H9 (cell line): ENCODE measurements at regions not wholly inside any gene's neighbourhood (a gene's known extent, or its start where the extent isn't known, plus 50 kb on each side); places are given as distances from the start of the nearest gene placed in this dataset.

Experiments used
- DNase-seq: peaks from one replicate; pipeline ENCODE4 v3.0.0-alpha.2; 2017
- H2AFZ ChIP-seq: one replicate; pipeline ENCODE4 v1.6.1; 2013; ENCODE audit warnings: mild to moderate bottlenecking, low read length, control low read depth, moderate library complexity
- H2AK5ac ChIP-seq: 2 replicates; pipeline ENCODE4 v1.6.1; 2013; ENCODE audit warnings: low read length, control low read depth, mixed read lengths; ENCODE audit not compliant: insufficient read length
- H2BK120ac ChIP-seq: one replicate; pipeline ENCODE4 v1.6.1; 2013; ENCODE audit warnings: low read depth, mild to moderate bottlenecking, low read length, control low read depth, inconsistent platforms; ENCODE audit not compliant: poor library complexity, severe bottlenecking
- H2BK12ac ChIP-seq: 2 replicates; pipeline ENCODE4 v1.6.1; 2013; ENCODE audit warnings: low read length, control low read depth, mixed read lengths, low read depth; ENCODE audit not compliant: insufficient read length
- H2BK15ac ChIP-seq: 2 replicates; pipeline ENCODE4 v1.6.1; 2013; ENCODE audit warnings: low read depth, low read length, control low read depth
- H2BK20ac ChIP-seq: one replicate; pipeline ENCODE4 v1.6.1; 2013; ENCODE audit warnings: low read depth, mild to moderate bottlenecking, low read length, control low read depth, inconsistent platforms; ENCODE audit not compliant: poor library complexity, severe bottlenecking
- H2BK5ac ChIP-seq: 2 replicates; pipeline ENCODE4 v1.6.1; 2013; ENCODE audit warnings: low read length, control low read depth, mixed read lengths; ENCODE audit not compliant: insufficient read length
- H3K14ac ChIP-seq: 2 replicates; pipeline ENCODE4 v1.6.1; 2013; ENCODE audit warnings: low read length, control low read depth; ENCODE audit not compliant: insufficient read depth
- H3K18ac ChIP-seq: 2 replicates; pipeline ENCODE4 v1.6.1; 2013; ENCODE audit warnings: low read depth, mild to moderate bottlenecking, mixed read lengths, low read length, control low read depth; ENCODE audit not compliant: insufficient read length
- H3K23ac ChIP-seq: 2 replicates; pipeline ENCODE4 v1.6.1; 2013; ENCODE audit warnings: low read length, control low read depth, mixed read lengths, low read depth; ENCODE audit not compliant: insufficient read length
- H3K23me2 ChIP-seq: 2 replicates; pipeline ENCODE4 v1.6.1; 2013; ENCODE audit warnings: low read depth, mild to moderate bottlenecking, mixed read lengths, low read length, control low read depth; ENCODE audit not compliant: insufficient read length, poor library complexity, severe bottlenecking
- H3K27ac ChIP-seq: 2 replicates; pipeline ENCODE4 v1.5.1; 2013; ENCODE audit warnings: low read length, control low read depth, mixed read lengths, low read depth; ENCODE audit not compliant: insufficient read length
- H3K27me3 ChIP-seq: 2 replicates; pipeline ENCODE4 v1.6.1; 2013; ENCODE audit warnings: low read length, control low read depth, inconsistent platforms; ENCODE audit not compliant: insufficient read depth
- H3K4ac ChIP-seq: 2 replicates; pipeline ENCODE4 v1.6.1; 2013; ENCODE audit warnings: low read depth, mild to moderate bottlenecking, control low read depth, inconsistent platforms, low read length, moderate library complexity
- H3K4me1 ChIP-seq: 2 replicates; pipeline ENCODE4 v1.6.1; 2013; ENCODE audit warnings: low read length, control low read depth, inconsistent platforms; ENCODE audit not compliant: insufficient read depth
- H3K4me2 ChIP-seq: 2 replicates; pipeline ENCODE4 v1.6.1; 2013; ENCODE audit warnings: low read length, control low read depth, mixed read lengths; ENCODE audit not compliant: insufficient read length, insufficient read depth
- H3K56ac ChIP-seq: 2 replicates; pipeline ENCODE4 v1.6.1; 2013; ENCODE audit warnings: low read depth, mild to moderate bottlenecking, mixed read lengths, low read length, control low read depth; ENCODE audit not compliant: insufficient read length
- H3K79me1 ChIP-seq: 2 replicates; pipeline ENCODE4 v1.6.1; 2013; ENCODE audit warnings: low read depth, mild to moderate bottlenecking, moderate library complexity, low read length, control low read depth, inconsistent platforms; ENCODE audit not compliant: insufficient read depth, poor library complexity, severe bottlenecking
- H3K79me2 ChIP-seq: 2 replicates; pipeline ENCODE4 v1.6.1; 2013; ENCODE audit warnings: low read length, control low read depth, inconsistent platforms; ENCODE audit not compliant: insufficient read depth
- H3K9ac ChIP-seq: 2 replicates; pipeline ENCODE4 v1.6.1; 2013; ENCODE audit warnings: low read length, control low read depth, mixed read lengths; ENCODE audit not compliant: insufficient read length; ENCODE audit errors: extremely low read depth
- H3K9me3 ChIP-seq: one replicate; pipeline ENCODE4 v1.6.1; 2013; ENCODE audit warnings: low read depth, low read length, inconsistent platforms; ENCODE audit not compliant: control insufficient read depth
- H3T11ph ChIP-seq: one replicate; pipeline ENCODE4 v1.6.1; 2013; ENCODE audit warnings: mild to moderate bottlenecking, low read length, control low read depth, inconsistent platforms
- H4K20me1 ChIP-seq: one replicate; pipeline ENCODE4 v1.6.1; 2013; ENCODE audit not compliant: control insufficient read depth, insufficient read length, insufficient read depth
- H4K5ac ChIP-seq: 2 replicates; pipeline ENCODE4 v1.6.1; 2013; ENCODE audit warnings: low read depth, mild to moderate bottlenecking, mixed read lengths, low read length, control low read depth; ENCODE audit not compliant: insufficient read length
- H4K8ac ChIP-seq: replicated peaks from 2 replicates; pipeline ENCODE4 v1.6.1; 2013; ENCODE audit warnings: low read length, control low read depth, mixed read lengths, low read depth; ENCODE audit not compliant: insufficient read length
- H4K91ac ChIP-seq: 2 replicates; pipeline ENCODE4 v1.6.1; 2013; ENCODE audit warnings: low read depth, mild to moderate bottlenecking, moderate library complexity, mixed read lengths, low read length, control low read depth; ENCODE audit not compliant: insufficient read length
- H3K27ac Mint-ChIP-seq, 3 experiments: 2 replicates in 2 of 3; 3 replicates in 1 of 3; pipeline ENCODE4 v1.8.0; 2020 to 2021; ENCODE audit warnings: mixed read lengths in 3 of 3, mild to moderate bottlenecking in 1 of 3, moderate library complexity in 1 of 3
- H3K27me3 Mint-ChIP-seq: 2 replicates; pipeline ENCODE4 v1.8.0; 2021; ENCODE audit warnings: low read depth, mild to moderate bottlenecking, moderate library complexity, mixed read lengths
- H3K36me3 Mint-ChIP-seq, 3 experiments: 2 replicates in 2 of 3; 3 replicates in 1 of 3; pipeline ENCODE4 v1.8.0; 2020 to 2021; ENCODE audit warnings: low read depth in 3 of 3, mixed read lengths in 3 of 3; ENCODE audit not compliant: insufficient read depth in 1 of 3
- H3K4me1 Mint-ChIP-seq, 2 experiments: 2 replicates each; pipeline ENCODE4 v1.8.0; 2020; ENCODE audit warnings: mixed read lengths in 2 of 2
- H3K4me3 Mint-ChIP-seq, 2 experiments: 2 replicates in 1 of 2; 3 replicates in 1 of 2; pipeline ENCODE4 v1.8.0; 2020 to 2021; ENCODE audit warnings: mild to moderate bottlenecking in 2 of 2, mixed read lengths in 2 of 2, moderate library complexity in 1 of 2
- H3K9me3 Mint-ChIP-seq, 2 experiments: 2 replicates in 1 of 2; 3 replicates in 1 of 2; pipeline ENCODE4 v1.8.0; 2020; ENCODE audit warnings: mild to moderate bottlenecking in 2 of 2, mixed read lengths in 2 of 2, moderate library complexity in 1 of 2
- WGBS: extraction: QIAGEN DNeasy Blood & Tissue Kit; methylation state at CpG from one replicate; pipeline ENCODE4 v1.1.7; 2013; ENCODE audit warnings: missing lambda C conversion rate, low lambda C conversion rate, mixed read lengths; ENCODE audit not compliant: insufficient read length; ENCODE audit errors: extremely low coverage; 5-methylcytosine and 5-hydroxymethylcytosine counted together
- TF ChIP-seq, protein P1 (sequence below): fragments of 200-600 bp; sonication (generic); conservative IDR thresholded peaks from 3 replicates; pipeline ENCODE4 v1.8.0; 2021; ENCODE audit warnings: antibody characterized with exemption, mild to moderate bottlenecking

DNA sequence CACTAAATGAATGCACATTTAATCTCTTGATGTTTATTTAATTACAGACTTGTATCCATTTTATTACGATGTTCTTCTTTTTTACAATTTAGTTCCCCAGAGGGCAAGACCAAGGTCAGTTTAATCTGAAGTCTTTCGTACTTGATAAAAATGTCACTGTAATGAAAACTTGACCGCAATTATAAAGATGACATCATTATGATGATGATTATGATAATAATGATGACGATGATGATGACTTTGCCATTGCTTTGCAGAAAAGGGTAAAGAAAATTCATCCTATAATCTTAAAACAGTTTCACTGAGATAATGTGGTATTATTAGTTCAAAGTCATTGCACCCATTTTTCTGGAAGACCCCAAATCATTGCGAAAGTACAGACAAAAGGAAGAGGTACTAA lies 290.1 kb downstream of the NEBL start:
- H4K5ac ChIP-seq = no peak overlapping the region
- H3K4me3 Mint-ChIP-seq = no peak overlapping the region

More for the DNA sequence above, 290.1 kb downstream of the NEBL start:
- Histone ChIP-seq H2AFZ (no peak overlapping the region), H3K79me2 (no peaks in the 10 kb centered on the region), H3K79me1 (no peaks in the 10 kb centered on the region), H3K18ac (no peak overlapping the region), H3K9me3 (no peaks in the 10 kb centered on the region), H3K9ac (no peak overlapping the region), H3K4me1 (no peaks in the 10 kb centered on the region), H2BK15ac (no peak overlapping the region), H3K56ac (no peak overlapping the region), H3K27ac (no peak overlapping the region), H3T11ph (no peak overlapping the region), H2BK12ac (no peak overlapping the region), H4K8ac (no peak overlapping the region), H2AK5ac (no peak overlapping the region), H2BK120ac (no peak overlapping the region), H4K91ac (no peak overlapping the region), H3K27me3 (no peaks in the 10 kb centered on the region), H3K4me2 (no peak overlapping the region), H2BK20ac (no peak overlapping the region), H3K4ac (no peak overlapping the region), H3K23me2 (no peaks in the 10 kb centered on the region), H2BK5ac (no peak overlapping the region), H4K20me1 (no peaks in the 10 kb centered on the region), H3K23ac (no peak overlapping the region), H3K14ac (no peak overlapping the region)
- Mint-ChIP-seq H3K27me3 (no peaks in the 10 kb centered on the region), H3K4me1 (no peaks in the 10 kb centered on the region), H3K36me3 (0 out of 7 replicates have a peak, but pooled peaks cover 0 to 4% (median 0%) of the 10 kb centered on the region in 3 experiments), H3K27ac (no peak overlapping the region), H3K9me3 (no peaks in the 10 kb centered on the region)
- TF ChIP-seq, protein P1, sequence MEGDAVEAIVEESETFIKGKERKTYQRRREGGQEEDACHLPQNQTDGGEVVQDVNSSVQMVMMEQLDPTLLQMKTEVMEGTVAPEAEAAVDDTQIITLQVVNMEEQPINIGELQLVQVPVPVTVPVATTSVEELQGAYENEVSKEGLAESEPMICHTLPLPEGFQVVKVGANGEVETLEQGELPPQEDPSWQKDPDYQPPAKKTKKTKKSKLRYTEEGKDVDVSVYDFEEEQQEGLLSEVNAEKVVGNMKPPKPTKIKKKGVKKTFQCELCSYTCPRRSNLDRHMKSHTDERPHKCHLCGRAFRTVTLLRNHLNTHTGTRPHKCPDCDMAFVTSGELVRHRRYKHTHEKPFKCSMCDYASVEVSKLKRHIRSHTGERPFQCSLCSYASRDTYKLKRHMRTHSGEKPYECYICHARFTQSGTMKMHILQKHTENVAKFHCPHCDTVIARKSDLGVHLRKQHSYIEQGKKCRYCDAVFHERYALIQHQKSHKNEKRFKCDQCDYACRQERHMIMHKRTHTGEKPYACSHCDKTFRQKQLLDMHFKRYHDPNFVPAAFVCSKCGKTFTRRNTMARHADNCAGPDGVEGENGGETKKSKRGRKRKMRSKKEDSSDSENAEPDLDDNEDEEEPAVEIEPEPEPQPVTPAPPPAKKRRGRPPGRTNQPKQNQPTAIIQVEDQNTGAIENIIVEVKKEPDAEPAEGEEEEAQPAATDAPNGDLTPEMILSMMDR = no peak
- DNase-seq = no peak
- WGBS = no CpG with 5 or more reads among the region's 5 CpGs
